Epithelial cell of esophagus (primary cell): ENCODE measurements at regions not wholly inside any gene's neighbourhood (a gene's known extent, or its start where the extent isn't known, plus 50 kb on each side); places are given as distances from the start of the nearest gene placed in this dataset.

Experiments used
- DNase-seq: peaks from one replicate; pipeline ENCODE4 v3.0.0; 2010; ENCODE audit warnings: low read depth
- H3K4me3 ChIP-seq: 2 replicates; pipeline ENCODE4 v1.5.1; 2011; ENCODE audit warnings: mild to moderate bottlenecking, low read length, control low read depth
- CTCF ChIP-seq: IDR thresholded peaks from 2 replicates; pipeline ENCODE4 v1.5.1; 2011; ENCODE audit warnings: low read depth, mild to moderate bottlenecking, low read length, control low read depth, inconsistent platforms; ENCODE audit not compliant: insufficient read depth; ENCODE audit errors: missing control alignments

DNA sequence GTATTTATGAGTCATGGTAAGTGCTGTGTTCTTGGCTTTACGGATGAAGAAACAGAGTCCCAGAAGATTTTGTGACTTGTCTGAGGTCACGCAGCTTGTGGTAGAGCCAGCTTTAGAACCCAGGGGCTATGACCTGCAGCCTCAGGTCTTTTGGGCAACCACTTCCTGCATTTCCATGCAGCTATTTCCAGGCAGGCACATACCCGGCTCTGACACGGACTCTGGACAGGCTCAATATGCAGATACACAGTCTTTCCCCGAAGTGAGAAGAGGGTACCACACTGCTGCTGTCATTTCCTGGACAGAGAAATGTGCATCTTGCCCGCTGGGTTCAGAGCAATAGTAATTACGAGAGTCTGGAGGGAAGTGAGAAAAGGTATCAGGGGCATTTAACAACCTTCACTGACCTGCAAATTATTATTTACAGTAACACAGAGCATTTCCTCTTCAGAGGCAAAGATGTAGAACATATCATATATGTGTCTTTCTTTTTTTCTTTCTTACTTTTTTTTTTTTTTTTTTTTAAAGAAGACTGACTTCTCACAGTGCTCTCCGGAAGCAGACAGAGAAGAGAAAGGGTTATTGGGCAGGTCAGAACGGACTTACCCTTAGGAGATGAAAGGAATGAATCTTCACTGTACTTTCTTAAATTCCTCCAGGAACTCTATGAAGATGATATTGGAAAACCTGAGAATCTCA is 185.1 kb downstream of the CLIC5 start:
- DNase-seq = peak; percentile 37
- no peak overlapping the region for H3K4me3 ChIP-seq
- no peak for TF ChIP-seq CTCF

GRCh38 chr6:45829873-45830272 is 185.8 kb downstream of the CLIC5 start:
- no peak overlapping the region for H3K4me3 ChIP-seq
- no peak for TF ChIP-seq CTCF
- no peak for DNase-seq

- TF ChIP-seq CTCF = no peak
- no peak for DNase-seq
- H3K4me3 ChIP-seq = no peak overlapping the region
Measured at GRCh38 chr6:45827952-45828530, 187.6 kb downstream of the CLIC5 start.

- H3K4me3 ChIP-seq = no peak overlapping the region
- no peak for DNase-seq
- no peak for TF ChIP-seq CTCF
Measured at GRCh38 chr6:45822873-45823272, 192.8 kb downstream of the CLIC5 start.

- DNase-seq = no peak
- H3K4me3 ChIP-seq = no peak overlapping the region
- no peak for TF ChIP-seq CTCF
Measured at GRCh38 chr6:45822246-45822812, 193.3 kb downstream of the CLIC5 start.

DNA sequence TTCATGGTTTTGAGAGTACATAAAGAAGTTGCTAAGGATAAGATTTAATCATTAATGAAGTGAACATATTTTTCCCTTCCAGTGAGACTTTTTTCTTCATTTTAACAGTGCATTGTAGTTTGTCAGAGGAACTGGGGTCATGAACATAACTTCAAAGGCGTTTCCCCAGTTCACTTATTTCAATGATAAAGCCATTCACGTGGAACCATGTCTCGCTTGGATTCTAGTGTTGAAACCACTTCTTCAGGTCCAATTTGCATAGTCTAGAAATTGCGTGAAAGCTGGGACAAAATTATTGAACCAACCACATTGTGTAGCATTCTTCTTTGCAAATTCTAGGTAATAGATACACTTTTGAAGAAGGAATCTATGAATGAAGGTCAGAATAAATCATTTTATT is 197.0 kb downstream of the CLIC5 start:
- TF ChIP-seq CTCF = no peak
- DNase-seq = no peak
- H3K4me3 ChIP-seq = no peak overlapping the region
